Sigmoid colon (tissue), 6 donors: ENCODE measurements at regions not wholly inside any gene's neighbourhood (a gene's known extent, or its start where the extent isn't known, plus 50 kb on each side); places are given as distances from the start of the nearest gene placed in this dataset.

Source experiments
- DNase-seq: peaks from one replicate; pipeline ENCODE4 v3.0.0-alpha.2; 2019
- H3K27ac ChIP-seq, 4 donors: fragments of 200-600 bp; sonication (generic); one replicate each; pipeline ENCODE4 v1.5.1; 2016 to 2019; ENCODE audit warnings: mild to moderate bottlenecking in 1 of 4
- H3K27me3 ChIP-seq, 3 donors: fragments of 200-600 bp; sonication (generic); one replicate each; pipeline ENCODE4 v1.5.1; 2019; ENCODE audit warnings: mild to moderate bottlenecking in 1 of 3
- H3K36me3 ChIP-seq, 4 donors: fragments of 200-600 bp; sonication (generic); one replicate each; pipeline ENCODE4 v1.5.1; 2016 to 2019
- H3K4me1 ChIP-seq, 4 donors: fragments of 200-600 bp; sonication (generic); one replicate each; pipeline ENCODE4 v1.5.1; 2017 to 2019
- H3K4me3 ChIP-seq, 4 donors: fragments of 200-600 bp; sonication (generic); one replicate each; pipeline ENCODE4 v1.5.1; 2017 to 2019; ENCODE audit warnings: mild to moderate bottlenecking in 2 of 4, moderate library complexity in 1 of 4
- H3K9me3 ChIP-seq, 4 donors: fragments of 200-600 bp in 3 of 4; sonication (generic) in 3 of 4; one replicate each; pipeline versions ENCODE4 v1.5.1 to v1.6.1; 2013 to 2019
- CTCF ChIP-seq, 4 experiments: fragments of 450-650 bp in 3 of 4; fragments of 200-600 bp in 1 of 4; IDR thresholded peaks; one replicate each; pipeline ENCODE4 v1.5.1; 2016 to 2019; ENCODE audit warnings: antibody characterized with exemption in 4 of 4, mild to moderate bottlenecking in 3 of 4, moderate library complexity in 2 of 4
- EP300 ChIP-seq, 4 donors: sonication (generic); formaldehyde crosslinking; IDR thresholded peaks; one replicate each; pipeline ENCODE4 v1.6.1; 2017; ENCODE audit warnings: antibody characterized with exemption in 4 of 4
- POLR2A ChIP-seq, 2 donors: fragments of 450-650 bp; IDR thresholded peaks; one replicate each; pipeline ENCODE4 v1.6.1; 2016; ENCODE audit warnings: antibody characterized with exemption in 2 of 2, mild to moderate bottlenecking in 2 of 2, moderate library complexity in 2 of 2
- POLR2AphosphoS5 ChIP-seq, 4 donors: sonication (generic); formaldehyde crosslinking; IDR thresholded peaks; one replicate each; pipeline ENCODE4 v1.6.1; 2017; ENCODE audit warnings: antibody characterized with exemption in 4 of 4
- WGBS, 2 donors: extraction: QIAGEN DNeasy Blood & Tissue Kit; methylation state at CpG; one replicate each; pipeline ENCODE4 v1.1.7; 2013; 5-methylcytosine and 5-hydroxymethylcytosine counted together
- intact Hi-C: fragments of 100-400 bp; cut with DNase I; formaldehyde crosslinking; loops from one replicate; pipeline ENCODE4 v1.15.1; 2023
- donor health status: healthy with polysubstance abuse.
- donor health status: healthy.

- peaks cover 0 to 6% (median 0%) of the 10 kb centered on the region in 4 donors for H3K4me1 ChIP-seq
- H3K27me3 ChIP-seq: no peaks in the 10 kb centered on the region
- H3K9me3 ChIP-seq: no peaks in the 10 kb centered on the region
- intact Hi-C loops: no loop called here
- no peaks in the 10 kb centered on the region for H3K36me3 ChIP-seq
- H3K4me3 ChIP-seq: no peak overlapping the region
- DNase-seq: no peak
- no peak for TF ChIP-seq POLR2A (IDR thresholded peaks at IDR 0.05)
- TF ChIP-seq POLR2AphosphoS5 (IDR thresholded peaks at IDR 0.05): no peak
- no peak for TF ChIP-seq CTCF (IDR thresholded peaks at IDR 0.05)
- no peak for TF ChIP-seq EP300 (IDR thresholded peaks at IDR 0.05)
- H3K27ac ChIP-seq: no peak overlapping the region
- WGBS, 2 donors: 75 to 78% methylated on average over 3 of the region's 3 CpGs
Measured at GRCh38 chr5:167819406-167819805, 472.0 kb upstream of the WWC1 start.

GRCh38 chr5:167820101-167820990, 471.1 kb upstream of the WWC1 start:
- DNase-seq: no peak
- WGBS, 2 donors: 73 to 79% methylated on average over 12 of the region's 12 CpGs
- no peaks in the 10 kb centered on the region for H3K27me3 ChIP-seq
- H3K4me3 ChIP-seq: no peak overlapping the region
- H3K9me3 ChIP-seq: no peaks in the 10 kb centered on the region
- H3K36me3 ChIP-seq: no peaks in the 10 kb centered on the region
- intact Hi-C loops: no loop called here
- TF ChIP-seq POLR2A (IDR thresholded peaks at IDR 0.05) (no peak), EP300 (IDR thresholded peaks at IDR 0.05) (no peak), POLR2AphosphoS5 (IDR thresholded peaks at IDR 0.05) (no peak), CTCF (IDR thresholded peaks at IDR 0.05) (no peak)
- H3K4me1 ChIP-seq: peaks cover 0 to 6% (median 0%) of the 10 kb centered on the region in 4 donors
- no peak overlapping the region for H3K27ac ChIP-seq

- H3K27ac ChIP-seq: no peak overlapping the region
- DNase-seq: no peak
- intact Hi-C loops: no loop called here
- 42 to 57% methylated on average over 2 of the region's 2 CpGs for WGBS, 2 donors
- no peaks in the 10 kb centered on the region for H3K9me3 ChIP-seq
- TF ChIP-seq EP300 (IDR thresholded peaks at IDR 0.05): no peak
- no peak for TF ChIP-seq CTCF (IDR thresholded peaks at IDR 0.05)
- no peak for TF ChIP-seq POLR2AphosphoS5 (IDR thresholded peaks at IDR 0.05)
- TF ChIP-seq POLR2A (IDR thresholded peaks at IDR 0.05): no peak
- H3K4me3 ChIP-seq: no peak overlapping the region
- peaks cover 0 to 6% (median 0%) of the 10 kb centered on the region in 4 donors for H3K4me1 ChIP-seq
- H3K36me3 ChIP-seq: no peaks in the 10 kb centered on the region
- no peaks in the 10 kb centered on the region for H3K27me3 ChIP-seq
Measured at GRCh38 chr5:167821151-167821550, 470.3 kb upstream of the WWC1 start.

- intact Hi-C loops: no loop called here
- WGBS, 2 donors: 79 to 80% methylated on average over 4 of the region's 4 CpGs
- no peak overlapping the region for H3K27ac ChIP-seq
Measured at GRCh38 chr5:167821669-167822068, 469.8 kb upstream of the WWC1 start.

More at GRCh38 chr5:167821669-167822068, 469.8 kb upstream of the WWC1 start:
- no peak for TF ChIP-seq CTCF (IDR thresholded peaks at IDR 0.05)
- no peak for TF ChIP-seq POLR2AphosphoS5 (IDR thresholded peaks at IDR 0.05)
- peaks cover 0 to 6% (median 0%) of the 10 kb centered on the region in 4 donors for H3K4me1 ChIP-seq
- H3K4me3 ChIP-seq: no peak overlapping the region
- no peaks in the 10 kb centered on the region for H3K36me3 ChIP-seq
- H3K9me3 ChIP-seq: no peaks in the 10 kb centered on the region
- no peaks in the 10 kb centered on the region for H3K27me3 ChIP-seq
- DNase-seq: no peak
